ENCODE measurements at regions not wholly inside any gene's neighbourhood (a gene's known extent, or its start where the extent isn't known, plus 50 kb on each side); places are given as distances from the start of the nearest gene placed in this dataset.
"Not testable (repeated sequence)": the region's sequence is repeated elsewhere in the genome, so short reads cannot be mapped to it uniquely, and the experiment has no call there.

DNA sequence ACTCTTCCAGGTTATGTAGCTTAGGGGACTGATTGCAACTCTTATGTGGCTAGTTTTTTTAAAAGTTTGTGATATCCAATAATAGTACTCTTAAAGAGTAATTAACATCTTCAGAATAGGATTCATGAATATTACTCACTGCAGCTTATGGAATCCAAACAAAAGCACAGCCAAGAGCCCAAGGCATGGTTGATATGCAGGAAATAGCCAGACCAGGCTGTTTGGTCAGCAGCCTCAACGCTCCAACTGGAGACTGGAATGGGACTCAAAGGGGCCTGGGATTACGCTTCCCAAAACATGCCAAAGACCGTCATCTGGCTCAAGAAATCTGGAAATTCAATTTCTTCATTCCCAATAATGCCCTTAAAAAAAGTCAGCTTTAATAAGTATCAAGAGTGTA lies 268.6 kb downstream of the SEC61B start:
- DNase-seq = no peak

DNA sequence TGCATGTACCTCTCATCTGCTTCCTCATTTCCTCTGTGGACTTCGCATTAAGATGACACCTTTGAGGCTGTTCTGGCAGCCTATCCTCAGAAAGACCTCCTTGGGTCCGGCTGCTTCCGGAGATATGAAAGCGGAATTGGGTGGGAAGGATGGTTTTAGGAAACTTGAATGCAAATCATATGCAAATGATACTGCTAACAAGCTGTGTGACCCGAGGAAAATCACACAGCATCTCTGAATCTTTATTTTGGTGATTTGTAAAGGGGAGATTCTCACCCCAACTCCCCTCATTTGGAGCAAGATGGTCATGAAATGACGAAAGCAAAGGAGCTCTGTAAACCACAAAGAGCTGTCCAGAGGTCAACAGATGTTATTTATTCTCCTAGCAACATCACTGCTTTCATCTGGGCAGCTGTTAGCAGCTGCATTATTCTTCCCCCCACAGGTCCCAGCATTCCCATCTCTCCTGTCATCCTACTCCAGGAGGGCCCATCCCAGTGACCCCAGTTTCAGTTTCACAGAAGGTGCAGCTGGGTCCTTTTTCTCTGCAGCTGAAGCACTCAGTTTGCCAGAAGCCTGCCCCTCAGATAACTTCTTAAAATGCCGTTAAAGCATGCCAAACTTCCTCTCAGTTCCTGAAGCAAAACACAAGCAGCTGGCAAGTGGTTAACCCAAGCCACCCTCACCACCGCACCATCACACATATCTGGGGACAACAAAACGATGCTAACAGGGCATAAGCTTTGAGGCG lies 269.5 kb downstream of the SEC61B start:
- DNase-seq = no peak

DNA sequence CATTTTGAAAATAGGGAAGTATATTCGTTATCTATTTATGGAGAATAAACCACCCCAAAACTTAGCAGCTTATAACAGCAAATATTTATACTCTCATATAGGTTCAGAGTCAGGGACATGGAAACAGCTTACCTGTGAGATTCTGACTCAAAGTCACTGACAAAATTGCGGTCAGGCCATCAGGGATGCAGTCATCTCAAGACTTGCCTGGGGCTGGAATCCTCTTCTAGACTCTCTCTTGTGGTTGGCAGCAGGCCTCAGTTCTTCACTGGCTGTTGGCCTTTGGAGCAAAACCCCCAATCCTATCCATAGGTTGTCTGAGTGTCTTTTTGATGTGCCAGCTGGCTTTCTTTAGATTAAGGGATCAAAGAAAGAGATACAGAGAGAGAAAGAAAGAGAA lies 275.6 kb downstream of the SEC61B start:
- no peak for DNase-seq

DNA sequence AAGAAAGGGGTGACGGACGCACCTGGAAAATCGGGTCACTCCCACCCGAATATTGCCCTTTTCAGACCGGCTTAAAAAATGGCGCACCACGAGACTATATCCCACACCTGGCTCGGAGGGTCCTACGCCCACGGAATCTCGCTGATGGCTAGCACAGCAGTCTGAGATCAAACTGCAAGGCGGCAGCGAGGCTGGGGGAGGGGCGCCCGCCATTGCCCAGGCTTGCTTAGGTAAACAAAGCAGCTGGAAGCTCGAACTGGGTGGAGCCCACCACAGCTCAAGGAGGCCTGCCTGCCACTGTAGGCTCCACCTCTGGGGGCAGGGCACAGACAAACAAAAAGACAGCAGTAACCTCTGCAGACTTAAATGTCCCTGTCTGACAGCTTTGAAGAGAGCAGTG lies 276.9 kb downstream of the SEC61B start:
- DNase-seq = not testable (repeated sequence)

DNA sequence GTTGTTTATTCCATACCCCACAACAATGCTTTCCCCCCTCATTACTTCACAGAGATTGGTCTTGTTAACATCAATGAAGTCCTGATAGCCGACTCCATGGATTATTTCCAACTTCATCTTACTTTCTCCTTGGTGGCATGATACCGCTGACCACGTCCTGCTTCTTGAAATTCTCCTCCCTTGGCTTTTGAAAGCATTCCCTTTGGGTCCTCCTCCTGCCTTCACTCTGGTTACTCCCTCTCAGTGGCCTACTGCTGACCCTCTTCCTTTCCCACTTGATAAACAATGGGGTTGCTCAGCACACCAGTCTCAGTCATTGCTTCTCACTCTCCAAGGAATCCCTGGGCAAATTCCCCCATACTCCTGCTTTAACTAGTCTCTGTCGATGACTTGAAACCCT lies 283.9 kb downstream of the SEC61B start:
- no peak for DNase-seq

DNA sequence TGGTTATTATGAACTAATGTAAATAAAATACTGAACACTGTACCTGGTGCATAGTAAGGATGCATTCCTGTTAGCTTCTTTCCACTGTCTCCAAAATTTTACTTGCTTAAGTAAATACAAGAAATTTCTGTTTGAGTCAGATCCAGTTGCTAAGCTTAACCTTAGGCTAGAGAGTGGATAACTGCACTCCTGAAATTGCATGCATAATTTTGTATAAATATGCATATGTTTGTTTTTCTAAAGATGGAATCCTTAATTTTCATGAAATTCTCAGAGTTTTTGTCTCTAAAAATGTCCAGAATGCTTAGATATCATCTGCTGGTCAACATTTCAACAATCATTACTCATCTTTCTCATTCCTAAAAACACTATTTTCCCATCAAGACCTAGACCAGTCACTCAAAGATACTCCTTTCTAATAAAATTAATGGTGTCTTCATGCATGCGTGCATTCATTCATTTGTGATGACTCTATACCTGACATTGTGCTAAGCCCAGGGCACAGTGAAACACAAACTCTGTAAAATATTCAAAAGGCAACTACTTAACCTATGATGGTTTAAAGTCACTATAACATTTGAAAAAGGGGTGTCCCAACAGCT lies 284.8 kb downstream of the SEC61B start:
- DNase-seq = no peak

DNA sequence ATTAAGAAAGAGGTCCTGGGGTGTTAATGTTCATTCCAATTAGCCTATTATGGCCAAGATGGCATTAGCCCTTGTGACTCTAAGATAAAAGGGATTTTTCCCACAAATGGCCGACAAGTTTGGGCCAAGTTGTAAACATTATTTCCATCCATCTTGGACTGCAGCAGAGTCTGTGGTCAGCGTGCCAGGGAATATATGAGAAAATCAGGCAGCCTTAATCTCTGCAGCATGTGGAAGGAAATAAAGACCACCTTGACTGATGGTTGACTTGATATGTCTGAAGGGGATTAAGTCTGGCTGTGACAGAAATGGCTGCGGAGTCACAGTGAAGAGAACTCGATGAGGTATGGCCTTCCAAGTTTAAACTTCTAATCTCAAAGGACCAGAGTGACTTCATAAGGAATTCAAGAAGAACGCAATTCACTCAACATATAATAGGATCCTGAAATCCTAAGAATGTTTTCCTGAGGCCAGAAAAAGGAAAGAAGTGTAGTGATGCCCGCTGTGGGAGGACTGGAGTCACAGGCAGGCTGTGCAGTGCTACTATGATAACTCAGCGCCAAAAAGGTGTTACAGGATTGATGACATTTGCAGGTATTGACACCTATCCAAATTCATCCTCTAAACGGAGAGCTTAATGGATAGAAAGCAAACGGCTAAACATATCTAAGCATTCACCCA lies 287.1 kb downstream of the SEC61B start:
- DNase-seq = no peak

DNA sequence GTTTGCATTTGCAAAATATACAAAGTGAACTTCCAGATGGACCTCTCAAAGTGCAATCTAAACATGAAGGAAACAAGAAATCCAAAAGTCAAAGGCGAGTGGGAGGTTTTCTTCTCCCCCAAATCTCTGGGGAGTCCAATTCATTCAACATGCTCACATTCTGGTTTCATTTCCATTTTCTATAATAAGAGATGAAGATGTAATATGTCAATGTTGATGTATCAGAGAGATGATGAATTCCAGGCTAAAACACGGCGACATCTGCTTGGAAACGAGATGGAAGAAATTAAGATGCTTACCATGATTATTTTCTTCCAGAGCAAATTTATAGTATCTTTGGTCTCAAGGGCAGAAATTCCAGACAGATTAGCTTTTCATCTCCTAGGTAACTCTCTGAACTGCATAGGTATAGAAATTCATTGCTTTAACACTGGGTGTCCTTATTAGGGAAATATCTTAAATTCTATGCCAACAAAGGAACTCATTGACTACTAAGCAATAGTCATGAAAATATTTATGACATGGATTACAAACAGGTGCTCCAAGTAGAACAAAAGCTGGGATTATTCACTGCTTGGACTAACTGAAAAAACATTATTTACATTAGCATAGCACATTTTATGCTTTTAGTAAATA lies 287.9 kb downstream of the SEC61B start:
- DNase-seq = no peak

DNA sequence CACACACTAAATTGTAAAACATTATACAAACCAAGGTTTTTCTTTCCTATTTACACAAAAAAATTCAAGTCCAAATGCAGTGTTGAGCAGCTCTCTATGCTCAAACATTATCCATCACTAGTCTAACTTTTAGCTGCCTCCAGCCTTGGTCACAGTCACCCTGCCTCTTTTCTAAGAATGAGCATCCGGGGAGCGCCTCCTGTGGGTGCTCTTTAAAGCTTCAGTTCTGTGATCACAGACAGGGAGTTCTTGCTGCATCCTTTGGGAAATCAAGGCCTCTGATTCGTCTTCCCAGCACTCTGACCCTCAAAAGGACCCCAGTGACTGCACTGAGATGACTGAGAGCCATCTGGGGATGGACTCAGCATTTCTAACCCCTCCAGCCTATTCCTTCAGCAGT lies 289.6 kb downstream of the SEC61B start:
- DNase-seq = no peak

DNA sequence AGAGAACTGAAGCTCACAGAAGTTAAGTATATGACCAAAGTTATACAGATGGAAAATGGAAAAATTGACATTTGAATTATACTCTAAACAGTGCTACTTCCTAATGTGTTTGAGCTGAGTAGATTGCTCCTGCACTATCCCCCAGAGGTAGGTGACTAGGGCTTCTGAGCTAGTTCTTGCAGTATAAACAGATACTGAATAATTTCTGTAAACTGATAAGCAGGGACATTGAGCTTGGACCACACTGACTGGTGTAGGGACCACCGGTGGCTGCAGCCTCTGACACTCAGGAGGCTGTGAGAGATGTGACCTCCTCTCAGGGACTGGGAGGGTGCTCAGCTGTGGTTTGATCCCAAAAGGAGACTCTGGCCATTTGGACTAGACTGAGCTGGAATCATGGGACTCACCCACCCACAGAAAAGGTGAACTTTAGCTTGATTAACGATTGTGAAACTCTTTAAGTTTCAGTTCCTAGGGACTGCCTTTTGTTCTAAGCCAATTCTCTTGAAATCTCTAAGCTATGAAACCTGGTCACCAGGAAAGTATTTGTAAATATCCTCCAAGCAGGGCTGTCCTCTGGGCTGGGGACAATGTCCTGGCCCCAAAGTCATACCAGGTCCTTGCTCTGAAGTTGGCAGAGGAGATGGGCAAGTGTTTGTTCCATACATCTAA lies 291.5 kb downstream of the SEC61B start:
- no peak for DNase-seq

DNA sequence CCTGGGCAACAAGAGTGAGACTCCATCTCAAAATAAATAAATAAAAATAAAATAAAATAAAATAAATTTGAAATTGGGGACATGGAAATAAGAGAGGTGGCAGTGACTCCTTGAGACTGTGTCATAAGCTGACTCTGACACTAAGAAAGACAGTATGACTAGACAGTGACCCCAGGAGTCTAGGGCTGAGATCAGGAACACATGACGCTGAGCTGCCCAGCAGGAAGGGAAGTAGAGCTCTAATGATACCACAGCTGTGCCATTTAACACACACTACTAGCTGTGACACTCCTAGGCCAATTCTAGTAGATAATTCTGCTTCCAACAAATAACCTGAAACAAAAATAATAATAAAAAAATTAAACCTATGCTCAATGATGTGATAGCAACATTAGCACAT lies 293.0 kb downstream of the SEC61B start:
- DNase-seq = no peak

DNA sequence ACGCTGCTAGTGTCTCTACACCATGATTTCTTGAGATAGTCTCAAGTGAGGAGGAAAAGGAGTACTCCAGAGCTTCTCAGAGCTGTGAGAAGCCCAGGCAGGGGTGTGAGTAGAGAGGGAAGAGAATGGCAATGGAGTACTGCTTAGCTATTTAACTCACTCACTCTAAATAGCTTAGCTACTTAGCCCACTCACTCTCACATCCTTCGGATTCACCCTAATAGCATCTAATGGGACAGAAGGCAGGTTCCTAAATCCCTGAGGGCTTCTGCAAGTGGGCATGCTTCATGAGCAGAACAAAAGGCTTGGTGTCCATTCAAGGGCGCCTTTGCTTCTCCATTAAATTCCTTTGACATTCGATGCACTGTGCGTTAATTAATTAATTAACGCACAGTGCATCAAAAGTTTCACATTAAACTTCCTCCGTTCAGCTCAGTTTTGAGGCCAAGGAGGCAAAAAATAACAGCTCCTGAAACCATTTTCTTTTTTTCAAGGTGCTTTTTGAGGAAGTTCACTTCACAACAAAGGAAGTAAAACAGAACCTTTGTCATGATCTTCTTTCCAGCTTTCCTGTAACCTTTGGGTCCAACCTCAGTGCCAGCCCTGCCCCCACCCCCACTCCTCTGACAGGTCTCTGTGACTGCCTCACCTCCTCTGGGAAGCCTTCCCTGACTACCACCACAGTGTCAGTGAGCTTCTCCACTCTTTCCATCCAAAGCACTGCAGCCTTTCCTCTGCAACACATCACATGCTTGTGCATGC lies 294.0 kb downstream of the SEC61B start:
- DNase-seq = no peak

DNA sequence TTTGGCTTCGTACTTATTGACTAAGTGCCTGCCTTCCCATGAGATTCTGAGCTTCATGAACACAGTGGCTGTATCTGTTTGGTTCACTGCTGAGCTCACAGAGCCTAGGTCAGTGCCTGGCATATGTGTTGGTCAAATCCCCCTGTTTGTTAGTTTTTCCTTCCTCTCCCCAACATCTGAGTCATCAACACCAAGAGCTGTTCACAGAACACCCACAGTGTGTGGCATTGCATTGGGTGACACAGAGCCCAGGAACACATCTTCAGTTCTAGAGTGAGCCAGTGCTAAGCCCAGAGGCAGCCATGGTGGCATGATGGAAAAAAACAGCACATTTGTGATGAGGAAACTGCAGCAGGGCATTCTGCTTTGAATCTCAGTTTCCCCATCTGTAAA lies 294.6 kb downstream of the SEC61B start:
- no peak for DNase-seq

DNA sequence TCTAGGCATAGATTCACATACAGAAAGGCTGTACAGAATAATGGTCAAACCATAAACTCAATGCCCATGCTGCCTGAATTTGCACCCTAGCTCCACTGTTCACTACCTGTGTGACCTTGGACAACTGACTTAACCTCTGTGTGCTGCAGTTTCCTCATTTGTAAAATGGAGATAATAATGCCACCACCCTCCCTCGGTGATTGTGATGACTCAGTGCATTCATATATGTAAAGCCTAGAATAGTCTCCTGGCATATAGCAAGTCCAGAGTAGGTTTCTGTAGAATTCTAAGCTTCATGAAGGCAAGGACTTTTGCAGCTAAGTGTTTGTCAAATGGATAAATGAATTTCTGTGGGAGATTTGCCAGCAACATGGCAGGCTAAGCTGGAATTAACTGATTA lies 297.8 kb upstream of the NR4A3 start:
- no peak for DNase-seq

DNA sequence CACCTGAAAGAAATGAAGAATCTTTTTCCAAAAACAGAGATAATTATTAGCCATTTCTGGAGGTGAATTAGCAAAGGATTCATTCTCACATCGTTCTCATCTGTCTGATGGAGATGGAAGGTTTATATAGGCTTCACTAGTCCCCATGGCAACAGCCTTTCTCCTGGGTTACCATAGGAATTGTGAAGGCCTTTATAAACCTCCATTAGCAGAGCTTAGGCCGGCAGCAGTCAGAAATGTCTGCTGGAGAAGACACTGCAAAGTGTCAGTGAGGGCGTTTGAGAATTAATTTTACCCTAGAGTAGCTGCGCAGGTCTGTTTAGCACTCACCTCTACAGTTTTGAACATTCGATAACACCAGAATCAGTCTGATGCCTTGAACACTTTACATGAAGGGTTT lies 290.4 kb upstream of the NR4A3 start:
- DNase-seq = no peak

DNA sequence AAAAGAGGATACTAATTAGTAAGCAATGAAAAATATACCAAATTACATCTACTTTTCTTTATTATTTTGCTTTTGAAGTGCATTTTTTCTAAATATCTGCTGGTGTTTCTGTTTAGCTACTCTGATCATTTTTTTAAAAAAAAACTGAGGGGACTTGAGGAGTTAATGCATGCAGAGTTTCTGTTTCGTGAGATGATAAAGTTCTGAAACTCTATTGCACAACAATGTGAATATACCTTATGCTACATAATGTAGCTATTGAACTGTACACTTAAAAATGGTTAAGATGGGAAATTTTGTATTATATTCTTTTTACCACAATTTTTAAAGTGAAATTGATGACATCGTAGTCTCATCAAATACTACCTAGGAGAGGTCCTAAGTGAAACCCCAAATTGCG lies 288.3 kb upstream of the NR4A3 start:
- DNase-seq = no peak

DNA sequence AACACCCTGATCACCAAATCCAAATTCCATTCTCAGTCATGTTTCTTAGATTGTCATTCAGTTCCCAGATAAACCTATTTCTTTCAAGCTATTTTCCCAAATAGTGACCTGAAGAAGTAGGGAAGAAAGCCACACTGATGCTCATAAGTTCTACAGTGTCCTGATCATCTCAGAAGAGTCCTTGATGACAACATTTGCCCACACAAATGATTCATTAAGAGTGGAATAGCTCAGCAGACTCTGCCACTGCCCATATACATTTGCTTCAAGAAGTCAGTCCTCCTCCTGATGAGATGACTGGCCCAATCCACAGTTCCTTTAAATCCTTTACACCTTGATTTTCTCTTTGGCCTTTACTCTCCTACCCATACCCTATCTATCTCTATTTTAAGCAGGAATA lies 283.7 kb upstream of the NR4A3 start:
- no peak for DNase-seq

DNA sequence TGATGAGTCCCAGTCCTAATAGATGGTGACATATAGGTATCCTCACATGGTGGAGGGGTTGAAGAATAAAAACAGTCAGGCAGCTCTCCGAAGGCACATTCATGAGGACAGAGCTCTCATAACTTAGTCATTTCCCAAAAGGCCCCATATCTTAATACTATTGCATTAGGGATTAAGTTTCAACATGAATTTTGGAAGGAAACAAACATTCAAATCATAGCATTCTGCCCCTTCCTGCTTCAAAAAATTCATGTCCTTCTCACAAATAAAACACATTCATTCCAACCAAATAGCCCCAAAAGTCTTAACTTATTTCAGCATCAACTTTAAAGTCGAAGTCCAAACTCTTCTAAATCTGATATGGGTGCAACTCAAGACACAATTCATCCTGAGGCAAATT lies 277.2 kb upstream of the NR4A3 start:
- DNase-seq = no peak

DNA sequence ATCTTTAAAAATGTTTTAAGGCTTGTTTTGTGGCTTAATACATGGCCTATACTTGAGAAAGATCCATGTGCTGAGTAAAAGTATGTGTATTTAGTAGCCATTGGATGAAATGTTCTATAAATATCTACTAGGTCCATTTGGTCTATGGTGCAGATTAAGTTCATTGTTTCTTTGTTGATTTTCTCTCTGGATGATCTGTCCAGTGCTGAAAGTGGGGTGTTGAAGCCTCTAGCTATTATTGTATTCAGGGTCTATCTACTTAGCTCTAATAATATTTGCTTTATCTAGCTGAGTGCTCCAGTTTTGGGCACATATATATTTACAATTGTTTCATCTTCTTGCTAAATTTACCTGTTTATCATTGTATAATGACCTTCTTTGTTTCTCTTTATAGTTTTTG lies 272.2 kb upstream of the NR4A3 start:
- no peak for DNase-seq

DNA sequence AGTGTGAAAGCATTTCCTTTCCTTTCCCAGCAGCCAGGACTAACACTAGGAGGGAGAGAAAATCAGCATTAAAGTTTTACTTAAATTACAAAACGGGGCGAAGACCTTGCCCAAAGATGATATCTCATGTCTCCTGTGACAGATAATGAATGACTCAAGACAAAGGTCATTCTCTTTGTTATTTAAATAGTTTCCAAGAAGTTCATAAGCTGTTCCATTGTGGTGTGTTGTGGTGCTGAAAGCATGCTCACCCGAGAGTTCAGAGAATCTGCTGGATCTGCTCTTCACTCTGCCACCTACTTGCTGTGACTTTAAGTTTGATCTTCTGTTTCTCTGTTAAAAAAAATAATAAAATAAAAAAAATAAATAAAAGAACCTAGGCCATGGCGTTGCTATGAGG lies 265.9 kb upstream of the NR4A3 start:
- no peak for DNase-seq

DNA sequence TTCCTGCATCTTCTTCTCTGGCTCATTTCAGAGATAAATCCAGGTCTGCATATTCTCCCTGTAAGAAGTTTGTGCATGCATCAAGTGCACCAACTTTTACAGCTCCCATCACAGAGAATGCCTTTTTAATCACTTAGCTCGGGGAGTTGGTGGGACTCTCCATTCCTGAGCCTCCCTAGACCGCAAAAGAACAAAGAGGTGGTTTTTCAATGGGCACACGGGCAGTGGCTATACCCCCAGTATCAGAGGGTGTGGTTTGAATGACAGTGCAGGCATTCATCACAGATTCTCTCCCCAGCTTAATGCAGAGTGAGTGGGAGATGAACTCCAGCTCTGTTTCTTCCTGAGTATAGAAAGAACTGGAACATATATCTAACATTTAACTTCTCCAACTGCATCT lies 264.7 kb upstream of the NR4A3 start:
- no peak for DNase-seq

DNA sequence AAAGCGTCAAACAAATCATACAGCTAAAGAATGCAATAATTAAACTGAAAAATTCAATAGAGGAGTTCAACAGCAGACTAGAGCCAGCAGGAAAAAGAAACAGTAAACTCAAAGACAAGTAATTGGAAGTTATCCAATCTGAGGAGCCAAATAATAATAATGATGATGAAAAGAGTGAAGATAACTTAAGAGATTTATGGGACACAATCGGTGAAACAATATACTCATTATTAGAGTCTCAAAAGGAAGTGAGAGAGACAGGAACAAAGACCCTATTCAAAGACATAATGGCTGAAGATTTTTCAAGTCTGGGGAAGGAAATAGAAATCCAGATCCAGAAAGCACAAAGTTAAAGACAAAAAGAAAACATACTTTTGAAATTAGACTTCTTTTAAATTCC lies 263.9 kb upstream of the NR4A3 start:
- DNase-seq = no peak

DNA sequence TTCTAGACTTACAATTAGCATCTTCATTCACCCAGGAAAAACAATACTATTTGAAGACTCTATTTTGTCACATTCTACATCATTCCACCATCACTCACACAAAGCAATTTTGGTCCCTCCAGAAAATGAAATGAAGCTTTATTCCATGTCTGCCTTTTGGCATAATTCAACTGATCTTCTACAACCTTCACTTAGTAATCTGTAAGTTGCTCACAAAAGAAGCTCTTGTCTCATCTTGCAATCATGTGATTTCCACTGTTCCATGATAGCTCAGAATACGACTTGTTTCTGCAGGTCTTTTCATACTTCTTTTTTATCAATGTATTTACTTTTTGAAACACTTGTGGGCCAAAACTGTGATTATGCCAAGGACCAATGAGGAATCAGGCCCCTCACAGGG lies 261.9 kb upstream of the NR4A3 start:
- no peak for DNase-seq
